Astrocyte (in vitro differentiated cells and primary cell): ENCODE measurements at regions not wholly inside any gene's neighbourhood (a gene's known extent, or its start where the extent isn't known, plus 50 kb on each side); places are given as distances from the start of the nearest gene placed in this dataset.

ENCODE experiments used
- DNase-seq: peaks from one replicate; pipeline ENCODE4 v3.0.0-alpha.2; 2010; ENCODE audit warnings: low read depth
- FAIRE-seq: peaks from 2 replicates; lab custom pipeline; 2011; peaks lifted over from hg19 to GRCh38; lab: Jason Lieb, UNC
- H2AFZ ChIP-seq: 2 replicates; pipeline ENCODE4 v1.6.0; 2012; ENCODE audit warnings: low read depth, low read length, inconsistent platforms
- H3K27ac ChIP-seq: 2 replicates; pipeline ENCODE4 v1.5.1; 2011; ENCODE audit warnings: low read depth, low read length, inconsistent platforms
- H3K27me3 ChIP-seq: 2 replicates; pipeline ENCODE4 v1.6.0; 2011; ENCODE audit warnings: low read length, inconsistent platforms; ENCODE audit not compliant: insufficient read depth
- H3K36me3 ChIP-seq: 2 replicates; pipeline ENCODE4 v1.5.1; 2011; ENCODE audit warnings: low read length, inconsistent platforms; ENCODE audit not compliant: insufficient read depth
- H3K4me1 ChIP-seq: 2 replicates; pipeline ENCODE4 v1.5.1; 2011; ENCODE audit warnings: low read length, inconsistent platforms; ENCODE audit not compliant: insufficient read depth
- H3K4me2 ChIP-seq: 2 replicates; pipeline ENCODE4 v1.6.0; 2012; ENCODE audit warnings: low read length, inconsistent platforms
- H3K4me3 ChIP-seq: 2 replicates; pipeline ENCODE4 v1.5.1; 2011; ENCODE audit warnings: low read depth, mild to moderate bottlenecking, low read length, inconsistent platforms; ENCODE audit not compliant: insufficient read depth
- H3K79me2 ChIP-seq: 2 replicates; pipeline ENCODE4 v1.6.0; 2012; ENCODE audit warnings: mild to moderate bottlenecking, low read length, inconsistent platforms; ENCODE audit not compliant: insufficient read depth
- H3K9ac ChIP-seq: 2 replicates; pipeline ENCODE4 v1.6.0; 2012; ENCODE audit warnings: mild to moderate bottlenecking, low read length, inconsistent platforms
- H3K9me3 ChIP-seq: 2 replicates; pipeline ENCODE4 v1.5.1; 2012; ENCODE audit warnings: low read depth, mild to moderate bottlenecking, low read length, inconsistent platforms; ENCODE audit not compliant: insufficient read depth
- H4K20me1 ChIP-seq: 2 replicates; pipeline ENCODE4 v1.6.0; 2012; ENCODE audit warnings: low read length, inconsistent platforms; ENCODE audit not compliant: insufficient read depth
- H3K27ac Mint-ChIP-seq: one replicate; pipeline ENCODE4 v1.8.0; 2021; ENCODE audit warnings: mild to moderate bottlenecking, mixed read lengths; ENCODE audit not compliant: unreplicated experiment
- H3K27me3 Mint-ChIP-seq: one replicate; pipeline ENCODE4 v1.8.0; 2021; ENCODE audit warnings: low read depth, mixed read lengths; ENCODE audit not compliant: unreplicated experiment
- H3K36me3 Mint-ChIP-seq: one replicate; pipeline ENCODE4 v1.8.0; 2021; ENCODE audit warnings: low read depth, mixed read lengths; ENCODE audit not compliant: unreplicated experiment
- H3K4me1 Mint-ChIP-seq: one replicate; pipeline ENCODE4 v1.8.0; 2021; ENCODE audit warnings: low read depth, mixed read lengths; ENCODE audit not compliant: unreplicated experiment
- H3K4me3 Mint-ChIP-seq: one replicate; pipeline ENCODE4 v1.8.0; 2021; ENCODE audit warnings: mild to moderate bottlenecking, moderate library complexity, mixed read lengths; ENCODE audit not compliant: unreplicated experiment
- H3K9me3 Mint-ChIP-seq: one replicate; pipeline ENCODE4 v1.8.0; 2021; ENCODE audit warnings: mild to moderate bottlenecking, mixed read lengths; ENCODE audit not compliant: unreplicated experiment
- CTCF ChIP-seq: IDR thresholded peaks from 2 replicates; pipeline ENCODE4 v1.5.1; 2011; ENCODE audit warnings: low read depth, mild to moderate bottlenecking, inconsistent platforms, low read length, moderate library complexity; ENCODE audit not compliant: insufficient read depth
- EZH2 ChIP-seq: IDR thresholded peaks from 2 replicates; pipeline ENCODE4 v1.6.1; 2012; ENCODE audit warnings: mild to moderate bottlenecking, low read length, inconsistent platforms; ENCODE audit not compliant: insufficient read depth

GRCh38 chr18:70462078-70462439, 173.2 kb downstream of the SOCS6 start:
- H3K4me3 Mint-ChIP-seq, result no peak overlapping the region
- no peak overlapping the region for H2AFZ ChIP-seq

DNA sequence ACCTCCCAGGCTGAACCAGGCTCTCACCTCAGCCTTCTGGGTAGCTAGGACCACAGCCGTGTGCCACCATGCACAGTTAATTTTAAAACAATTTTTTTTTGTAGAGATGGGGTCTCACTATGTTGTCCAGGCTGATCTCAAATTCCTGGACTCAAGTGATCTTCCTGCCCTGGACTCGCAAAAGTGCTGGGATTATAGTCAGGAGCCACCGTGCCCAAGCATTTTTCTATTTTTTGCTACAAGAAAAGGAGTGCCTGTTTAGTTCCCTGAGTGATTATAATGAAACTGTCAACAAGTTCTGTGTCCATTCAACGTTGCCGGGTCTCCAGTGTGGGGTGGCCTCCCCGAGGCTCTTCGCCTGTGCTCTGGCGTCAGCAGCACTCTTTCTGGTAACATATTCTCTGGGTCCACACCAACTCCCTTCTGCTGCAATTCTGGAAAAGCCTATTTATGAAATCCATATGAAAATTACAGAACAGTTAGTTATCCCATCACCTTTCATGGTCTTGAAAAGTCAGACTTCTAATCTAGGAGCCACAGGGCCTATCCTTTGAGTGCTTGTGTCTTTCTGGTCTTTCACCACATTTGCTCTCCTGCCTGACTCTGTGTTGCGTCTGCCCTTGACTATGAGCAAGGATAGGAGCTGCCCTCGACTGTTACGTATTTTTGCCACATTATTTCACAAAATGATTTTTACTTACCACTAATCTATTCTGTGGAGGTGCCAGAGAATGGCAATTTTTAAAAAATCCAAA, 172.7 kb downstream of the SOCS6 start:
- DNase-seq (no peak), FAIRE-seq (no peak)
- Histone ChIP-seq H3K4me1 (no peaks in the 10 kb centered on the region), H3K4me3 (no peak overlapping the region), H3K79me2 (no peaks in the 10 kb centered on the region), H3K9me3 (no peaks in the 10 kb centered on the region), H3K27ac (no peak overlapping the region), H3K36me3 (no peaks in the 10 kb centered on the region), H4K20me1 (no peaks in the 10 kb centered on the region), H2AFZ (no peak overlapping the region), H3K9ac (no peak overlapping the region), H3K27me3 (no peaks in the 10 kb centered on the region), H3K4me2 (no peak overlapping the region)
- Mint-ChIP-seq H3K36me3 (no peaks in the 10 kb centered on the region), H3K4me3 (no peak overlapping the region), H3K4me1 (no peaks in the 10 kb centered on the region), H3K9me3 (no peaks in the 10 kb centered on the region), H3K27me3 (peaks cover 4% of the 10 kb centered on the region), H3K27ac (no peak overlapping the region)
- TF ChIP-seq CTCF (no peak), EZH2 (no peak)

More at GRCh38 chr18:70462078-70462439, 173.2 kb downstream of the SOCS6 start:
- no peak overlapping the region for H3K4me2 ChIP-seq
- H4K20me1 ChIP-seq, result no peaks in the 10 kb centered on the region
- H3K9me3 ChIP-seq, result no peaks in the 10 kb centered on the region
- TF ChIP-seq EZH2 (no peak), CTCF (no peak)
- no peak overlapping the region for H3K9ac ChIP-seq
- Mint-ChIP-seq H3K36me3 (no peaks in the 10 kb centered on the region), H3K4me1 (no peaks in the 10 kb centered on the region), H3K27me3 (peaks cover 4% of the 10 kb centered on the region), H3K27ac (no peak overlapping the region), H3K9me3 (no peaks in the 10 kb centered on the region)
- H3K4me3 ChIP-seq, result no peak overlapping the region
- H3K27ac ChIP-seq, result no peak overlapping the region
- H3K79me2 ChIP-seq, result no peaks in the 10 kb centered on the region
- H3K4me1 ChIP-seq, result no peaks in the 10 kb centered on the region
- H3K27me3 ChIP-seq, result no peaks in the 10 kb centered on the region
- no peaks in the 10 kb centered on the region for H3K36me3 ChIP-seq
- DNase-seq, result no peak
- FAIRE-seq, result no peak

DNA sequence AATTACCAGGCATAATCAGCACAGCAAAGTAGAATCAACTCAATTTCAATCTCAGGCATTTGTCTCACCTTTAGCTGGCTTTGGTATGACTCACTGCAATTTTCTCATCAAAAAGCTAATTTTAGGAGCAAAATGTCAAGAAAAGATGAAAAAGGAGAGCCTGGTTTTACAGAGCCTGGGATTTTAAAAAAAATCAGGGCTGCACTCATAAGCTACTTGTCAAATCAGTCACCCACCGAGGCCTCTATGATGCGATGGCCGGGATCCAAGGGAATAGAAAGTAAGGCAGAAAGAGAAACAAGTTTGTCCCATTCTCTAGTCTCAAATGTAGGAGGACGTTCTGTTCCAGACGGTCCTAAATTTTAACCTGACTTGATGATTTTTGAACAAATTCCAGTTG, 170.9 kb downstream of the SOCS6 start:
- no peak overlapping the region for H3K4me2 ChIP-seq
- H3K36me3 Mint-ChIP-seq, result no peaks in the 10 kb centered on the region
- FAIRE-seq, result no peak
- H4K20me1 ChIP-seq, result no peaks in the 10 kb centered on the region
- no peak overlapping the region for H3K4me3 ChIP-seq
- peaks cover 4% of the 10 kb centered on the region for H3K27me3 Mint-ChIP-seq
- no peaks in the 10 kb centered on the region for H3K27me3 ChIP-seq
- H3K4me1 Mint-ChIP-seq, result no peaks in the 10 kb centered on the region
- no peak overlapping the region for H3K9ac ChIP-seq
- no peaks in the 10 kb centered on the region for H3K9me3 ChIP-seq
- no peak overlapping the region for H3K27ac Mint-ChIP-seq
- H3K27ac ChIP-seq, result no peak overlapping the region
- TF ChIP-seq CTCF, result no peak
- TF ChIP-seq EZH2, result no peak
- H3K9me3 Mint-ChIP-seq, result no peaks in the 10 kb centered on the region
- H3K79me2 ChIP-seq, result no peaks in the 10 kb centered on the region
- H3K36me3 ChIP-seq, result no peaks in the 10 kb centered on the region
- no peak overlapping the region for H2AFZ ChIP-seq
- no peak for DNase-seq
- H3K4me3 Mint-ChIP-seq, result no peak overlapping the region
- H3K4me1 ChIP-seq, result no peaks in the 10 kb centered on the region
